ENCODE measurements at regions not wholly inside any gene's neighbourhood (a gene's known extent, or its start where the extent isn't known, plus 50 kb on each side); places are given as distances from the start of the nearest gene placed in this dataset.
"Not testable (repeated sequence)": the region's sequence is repeated elsewhere in the genome, so short reads cannot be mapped to it uniquely, and the experiment has no call there.

GRCh38 chr17:22286337-22287041 is 594.2 kb downstream of the KCNJ18 start:
- no peak for TF ChIP-seq CTCF (conservative IDR thresholded peaks at IDR 0.05; ENCODE audit: low read depth, low read length)
- H3K4me3 ChIP-seq (ENCODE audit: low read length) = no peak overlapping the region
- DNase-seq (ENCODE audit: low read depth) = no peak

DNA sequence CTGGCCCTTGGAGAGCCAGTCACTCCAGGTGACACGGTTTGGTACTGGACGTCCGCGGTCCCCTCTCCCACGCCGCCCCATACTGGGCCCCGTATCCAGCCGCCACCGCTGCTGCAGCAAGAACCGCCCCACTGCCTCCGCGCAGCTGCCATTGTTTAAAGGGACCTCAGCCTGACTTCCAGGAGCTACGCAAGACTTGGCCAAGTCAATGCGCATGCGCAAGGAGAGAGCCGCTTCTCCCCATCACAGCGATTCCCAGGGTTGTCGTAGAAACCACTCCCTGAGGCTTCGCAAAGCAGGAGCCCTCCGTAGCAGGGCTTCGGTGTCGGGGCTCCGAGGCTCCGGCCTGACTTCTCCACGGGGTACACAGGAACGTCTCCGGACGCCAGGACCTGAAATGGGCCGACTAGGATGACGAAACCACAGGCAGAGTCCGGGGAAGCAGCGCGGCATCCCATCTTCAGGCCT is 606.2 kb downstream of the KCNJ18 start:
- not testable (repeated sequence) for H3K4me3 ChIP-seq (ENCODE audit: low read length); DNase-seq (ENCODE audit: low read depth)

GRCh38 chr17:22300177-22300576 is 607.9 kb downstream of the KCNJ18 start:
- TF ChIP-seq CTCF (conservative IDR thresholded peaks at IDR 0.05; ENCODE audit: low read depth, low read length) = no peak
- no peak overlapping the region for H3K4me3 ChIP-seq (ENCODE audit: low read length)
- DNase-seq (ENCODE audit: low read depth) = no peak

- no peak for DNase-seq (ENCODE audit: low read depth)
- no peak for TF ChIP-seq CTCF (conservative IDR thresholded peaks at IDR 0.05; ENCODE audit: low read depth, low read length)
Observed at GRCh38 chr17:22300731-22301352, 608.5 kb downstream of the KCNJ18 start.

DNA sequence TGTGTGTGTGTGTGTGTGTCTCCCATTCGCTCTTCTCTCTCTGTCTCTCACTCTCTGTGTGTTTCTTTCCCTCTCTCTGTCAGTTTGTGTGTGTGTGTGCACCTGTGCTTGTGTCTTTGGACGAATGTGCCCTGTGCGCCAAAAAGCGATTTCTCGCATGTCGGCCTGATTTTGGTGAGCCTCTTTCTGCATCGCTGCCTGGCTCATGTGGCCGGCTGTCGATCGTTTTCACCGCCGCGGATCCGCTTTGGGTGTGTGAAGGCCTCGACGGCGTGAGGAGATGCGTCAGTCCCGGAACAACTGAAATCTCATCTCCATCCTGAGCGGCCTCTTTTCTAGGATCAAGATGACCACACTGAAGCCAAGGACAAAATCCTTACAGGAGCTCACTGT is 609.0 kb downstream of the KCNJ18 start:
- TF ChIP-seq CTCF (conservative IDR thresholded peaks at IDR 0.05; ENCODE audit: low read depth, low read length) = no peak
- no peak overlapping the region for H3K4me3 ChIP-seq (ENCODE audit: low read length)
- no peak for DNase-seq (ENCODE audit: low read depth)

More at GRCh38 chr17:22300731-22301352, 608.5 kb downstream of the KCNJ18 start:
- H3K4me3 ChIP-seq (ENCODE audit: low read length) = no peak overlapping the region

GRCh38 chr17:22303096-22303495 is 610.8 kb downstream of the KCNJ18 start:
- DNase-seq (ENCODE audit: low read depth) = no peak
- TF ChIP-seq CTCF (conservative IDR thresholded peaks at IDR 0.05; ENCODE audit: low read depth, low read length) = no peak
- no peak overlapping the region for H3K4me3 ChIP-seq (ENCODE audit: low read length)

- no peak overlapping the region for H3K4me3 ChIP-seq (ENCODE audit: low read length)
- no peak for DNase-seq (ENCODE audit: low read depth)
- no peak for TF ChIP-seq CTCF (conservative IDR thresholded peaks at IDR 0.05; ENCODE audit: low read depth, low read length)
Observed at GRCh38 chr17:22303865-22304264, 611.5 kb downstream of the KCNJ18 start.

Measured in retinal pigment epithelial cell (primary cell).